Spleen (tissue), 11 donors: ENCODE measurements at regions not wholly inside any gene's neighbourhood (a gene's known extent, or its start where the extent isn't known, plus 50 kb on each side); places are given as distances from the start of the nearest gene placed in this dataset.

Source experiments
- DNase-seq: peaks from one replicate; pipeline ENCODE4 v3.0.0-alpha.2; 2020
- H3K27ac ChIP-seq, 8 donors: fragments of 200-600 bp; sonication (generic) in 7 of 8; 1 replicate in 4 of 8; 2 replicates in 4 of 8; pipeline versions ENCODE4 v1.5.0 to v1.8.0; 2016 to 2021; ENCODE audit warnings: inconsistent platforms in 4 of 8, mild to moderate bottlenecking in 4 of 8, moderate library complexity in 1 of 8
- H3K27me3 ChIP-seq, 7 donors: fragments of 200-600 bp; sonication (generic) in 6 of 7; replicated peaks in 1 of 7; 1 replicate in 4 of 7; 2 replicates in 3 of 7; pipeline versions ENCODE4 v1.5.0 to v1.8.0; 2016 to 2021; ENCODE audit warnings: inconsistent platforms in 3 of 7, mild to moderate bottlenecking in 1 of 7
- H3K36me3 ChIP-seq, 6 donors: fragments of 200-600 bp; sonication (generic) in 5 of 6; 1 replicate in 4 of 6; 2 replicates in 2 of 6; pipeline versions ENCODE4 v1.5.0 to v1.8.0; 2016 to 2021; ENCODE audit warnings: inconsistent platforms in 2 of 6
- H3K4me1 ChIP-seq, 6 donors: fragments of 200-600 bp; sonication (generic) in 5 of 6; 1 replicate in 3 of 6; 2 replicates in 3 of 6; pipeline versions ENCODE4 v1.5.0 to v1.8.0; 2016 to 2021; ENCODE audit warnings: inconsistent platforms in 3 of 6
- H3K4me3 ChIP-seq, 8 donors: fragments of 200-600 bp; sonication (generic) in 7 of 8; 1 replicate in 4 of 8; 2 replicates in 4 of 8; pipeline versions ENCODE4 v1.5.0 to v1.8.0; 2016 to 2021; ENCODE audit warnings: inconsistent platforms in 4 of 8, mild to moderate bottlenecking in 4 of 8, moderate library complexity in 2 of 8
- H3K9me3 ChIP-seq, 8 donors: fragments of 200-600 bp; sonication (generic) in 7 of 8; 1 replicate in 4 of 8; 2 replicates in 4 of 8; pipeline versions ENCODE4 v1.5.0 to v1.8.0; 2016 to 2021; ENCODE audit warnings: inconsistent platforms in 4 of 8
- POLR2A ChIP-seq, 3 donors: fragments of 450-650 bp; IDR thresholded peaks; one replicate each; pipeline ENCODE4 v1.5.1; 2017; ENCODE audit warnings: antibody characterized with exemption in 3 of 3, mild to moderate bottlenecking in 1 of 3
- POLR2AphosphoS5 ChIP-seq, 3 donors: sonication (generic); formaldehyde crosslinking; IDR thresholded peaks; one replicate each; pipeline ENCODE4 v1.5.1; 2017; ENCODE audit warnings: antibody characterized with exemption in 3 of 3
- WGBS, 5 donors: extraction: QIAGEN DNeasy Blood & Tissue Kit in 3 of 5; methylation state at CpG; one replicate each; pipeline versions ENCODE4 v1.1.5 to v1.1.7; 2013 to 2018; 5-methylcytosine and 5-hydroxymethylcytosine counted together
- intact Hi-C: fragments of 100-400 bp; cut with DNase I; formaldehyde crosslinking; loops from one replicate; pipeline ENCODE4 v1.15.0; 2023; ENCODE audit warnings: low total_unique reads
- TF ChIP-seq, protein P1 (sequence below), 11 experiments: fragments of 200-600 bp in 7 of 11; fragments of 450-650 bp in 4 of 11; sonication (generic) in 4 of 11; IDR thresholded peaks in 8 of 11; conservative IDR thresholded peaks in 3 of 11; 1 replicate in 7 of 11; 2 replicates in 4 of 11; pipeline versions ENCODE4 v1.4.0 to v1.8.0; 2016 to 2021; ENCODE audit warnings: antibody characterized with exemption in 11 of 11, inconsistent platforms in 4 of 11, mild to moderate bottlenecking in 1 of 11
- donor health status: healthy with polysubstance abuse.
- donor health status: DM: no; HTN: no; CAD: no; lungs with moderate emphysema.
- donor health status: DM: no; HTN: no; CAD: no.
- donor health status: Bipolar disorder and iron deficiency.
- donor health status: healthy.
- donor health status: DM: no; HTN: no; CAD: no.
- donor health status: DM: yes; HTN: yes; CAD: no.

DNA sequence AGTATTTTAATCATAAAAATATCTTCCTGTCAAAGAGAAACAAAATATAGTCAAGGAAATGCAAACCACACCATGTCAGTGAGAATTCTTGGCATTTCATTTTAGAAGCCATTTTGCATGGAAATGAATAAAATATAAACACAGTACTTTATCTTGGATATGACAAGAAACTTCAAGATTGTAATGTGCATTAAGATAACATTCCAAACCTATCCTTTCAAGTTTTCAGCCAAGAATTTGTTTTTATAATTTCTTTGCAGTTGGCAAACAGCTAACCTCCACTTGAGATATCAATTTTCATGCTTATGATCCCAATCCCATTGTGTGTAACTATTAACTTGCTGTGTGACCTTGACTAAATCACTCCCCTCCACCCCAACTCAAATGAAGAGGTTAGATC lies 59.3 kb upstream of the WT1 start:
- intact Hi-C loops, result no loop called here
- Histone ChIP-seq H3K4me3 (no peak overlapping the region), H3K9me3 (no peaks in the 10 kb centered on the region), H3K27ac (no peak overlapping the region), H3K27me3 (peaks cover 0 to 7% (median 0%) of the 10 kb centered on the region in 7 donors), H3K4me1 (no peaks in the 10 kb centered on the region), H3K36me3 (no peaks in the 10 kb centered on the region)
- DNase-seq, result no peak
- TF ChIP-seq POLR2A (IDR thresholded peaks at IDR 0.05), result no peak

DNA sequence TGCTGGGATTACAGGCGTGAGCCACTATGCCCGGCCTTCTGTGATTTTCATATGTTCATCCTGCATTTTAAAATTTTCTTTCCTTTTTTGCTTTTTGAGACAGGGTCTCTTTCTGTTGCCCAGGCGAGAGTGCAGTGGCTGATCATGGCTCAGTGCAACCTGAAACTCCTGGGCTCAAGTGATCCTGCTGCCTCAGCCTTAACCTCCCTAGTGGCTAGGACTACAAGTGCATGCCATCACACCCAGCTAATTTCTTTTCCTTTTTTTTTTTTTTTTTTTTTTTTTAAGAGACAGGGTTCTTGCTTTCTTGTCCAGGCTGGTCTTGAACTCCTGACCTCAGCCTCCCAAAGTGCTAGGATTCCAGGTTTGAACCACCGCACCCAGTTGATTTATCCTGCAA lies 54.1 kb upstream of the WT1 start:
- TF ChIP-seq, protein P1, sequence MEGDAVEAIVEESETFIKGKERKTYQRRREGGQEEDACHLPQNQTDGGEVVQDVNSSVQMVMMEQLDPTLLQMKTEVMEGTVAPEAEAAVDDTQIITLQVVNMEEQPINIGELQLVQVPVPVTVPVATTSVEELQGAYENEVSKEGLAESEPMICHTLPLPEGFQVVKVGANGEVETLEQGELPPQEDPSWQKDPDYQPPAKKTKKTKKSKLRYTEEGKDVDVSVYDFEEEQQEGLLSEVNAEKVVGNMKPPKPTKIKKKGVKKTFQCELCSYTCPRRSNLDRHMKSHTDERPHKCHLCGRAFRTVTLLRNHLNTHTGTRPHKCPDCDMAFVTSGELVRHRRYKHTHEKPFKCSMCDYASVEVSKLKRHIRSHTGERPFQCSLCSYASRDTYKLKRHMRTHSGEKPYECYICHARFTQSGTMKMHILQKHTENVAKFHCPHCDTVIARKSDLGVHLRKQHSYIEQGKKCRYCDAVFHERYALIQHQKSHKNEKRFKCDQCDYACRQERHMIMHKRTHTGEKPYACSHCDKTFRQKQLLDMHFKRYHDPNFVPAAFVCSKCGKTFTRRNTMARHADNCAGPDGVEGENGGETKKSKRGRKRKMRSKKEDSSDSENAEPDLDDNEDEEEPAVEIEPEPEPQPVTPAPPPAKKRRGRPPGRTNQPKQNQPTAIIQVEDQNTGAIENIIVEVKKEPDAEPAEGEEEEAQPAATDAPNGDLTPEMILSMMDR (IDR thresholded peaks at IDR 0.05 in 8 of 11, conservative IDR thresholded peaks at IDR 0.05 in 3 of 11), result no peak
- TF ChIP-seq POLR2A (IDR thresholded peaks at IDR 0.05), result no peak
- intact Hi-C loops, result no loop called here
- 84 to 95% (median 86%) methylated on average over 4 of the region's 4 CpGs for WGBS, 5 donors

DNA sequence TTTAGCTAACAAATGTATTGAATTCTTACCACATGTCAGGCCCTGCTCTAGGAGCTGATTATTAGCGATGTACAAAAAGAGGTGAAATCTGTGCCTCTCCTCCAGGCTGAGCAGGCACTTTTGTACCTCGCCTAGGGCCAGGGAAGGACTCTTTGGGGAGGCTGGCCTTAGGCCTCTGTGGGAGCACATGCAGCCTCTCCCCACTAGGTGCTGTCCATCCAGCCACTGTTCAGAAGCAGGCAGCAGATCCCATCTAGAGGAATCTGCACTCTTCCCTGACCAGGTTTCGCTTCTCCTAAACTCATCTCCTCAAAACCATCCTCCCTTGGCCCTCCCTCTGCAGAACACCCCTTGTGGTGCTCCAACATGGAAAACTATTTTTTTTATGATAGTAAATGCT lies 51.9 kb upstream of the WT1 start:
- intact Hi-C loops, result no loop called here
- Histone ChIP-seq H3K4me1 (no peaks in the 10 kb centered on the region), H3K27me3 (no peaks in the 10 kb centered on the region), H3K36me3 (no peaks in the 10 kb centered on the region), H3K9me3 (no peaks in the 10 kb centered on the region), H3K4me3 (no peak overlapping the region), H3K27ac (no peak overlapping the region)
- no peak for TF ChIP-seq POLR2A (IDR thresholded peaks at IDR 0.05)
- TF ChIP-seq, protein P1 (IDR thresholded peaks at IDR 0.05 in 8 of 11, conservative IDR thresholded peaks at IDR 0.05 in 3 of 11), result peak in 2 of 11 experiments; percentile 15 to 20
- WGBS, 5 donors, result 86 to 97% (median 89%) methylated on average over 3 of the region's 3 CpGs
- no peak for DNase-seq

More for the DNA sequence above, 54.1 kb upstream of the WT1 start:
- DNase-seq, result no peak
- Histone ChIP-seq H3K9me3 (no peaks in the 10 kb centered on the region), H3K36me3 (no peaks in the 10 kb centered on the region), H3K4me1 (no peaks in the 10 kb centered on the region), H3K27ac (no peak overlapping the region), H3K4me3 (no peak overlapping the region), H3K27me3 (peaks cover 0 to 7% (median 0%) of the 10 kb centered on the region in 7 donors)

DNA sequence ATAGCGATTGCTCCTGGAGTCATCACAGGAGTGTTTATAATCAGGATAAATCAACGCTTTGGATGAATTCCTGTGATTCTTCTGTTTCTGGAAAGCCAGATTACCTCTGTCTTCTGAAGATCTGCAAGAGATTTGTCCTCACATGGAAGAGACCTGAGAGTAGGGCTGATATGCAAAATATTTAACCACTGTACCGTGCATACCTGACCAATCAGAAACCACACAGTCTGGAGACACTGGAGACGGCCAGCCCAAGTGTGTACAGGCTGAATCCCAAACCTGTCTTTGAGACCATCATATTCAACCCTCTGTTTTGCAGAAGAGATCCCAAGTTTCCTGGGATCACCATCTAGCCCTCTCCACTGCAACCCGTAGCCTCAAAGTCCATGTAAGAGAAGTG lies 50.4 kb upstream of the WT1 start:
- 78 to 86% (median 81%) methylated on average over 5 of the region's 5 CpGs for WGBS, 5 donors
- H3K27me3 ChIP-seq, result no peaks in the 10 kb centered on the region
- H3K9me3 ChIP-seq, result no peaks in the 10 kb centered on the region
- intact Hi-C loops, result no loop called here
- H3K36me3 ChIP-seq, result no peaks in the 10 kb centered on the region
- H3K4me1 ChIP-seq, result no peaks in the 10 kb centered on the region
- H3K4me3 ChIP-seq, result no peak overlapping the region
- TF ChIP-seq, protein P1 (IDR thresholded peaks at IDR 0.05 in 8 of 11, conservative IDR thresholded peaks at IDR 0.05 in 3 of 11), result no peak
- no peak for TF ChIP-seq POLR2A (IDR thresholded peaks at IDR 0.05)
- TF ChIP-seq POLR2AphosphoS5 (IDR thresholded peaks at IDR 0.05), result no peak
- H3K27ac ChIP-seq, result no peak overlapping the region
- no peak for DNase-seq
